HG03460 (cell line): ENCODE measurements at regions not wholly inside any gene's neighbourhood (a gene's known extent, or its start where the extent isn't known, plus 50 kb on each side); places are given as distances from the start of the nearest gene placed in this dataset.
"Not testable (repeated sequence)": the region's sequence is repeated elsewhere in the genome, so short reads cannot be mapped to it uniquely, and the experiment has no call there.

Experiments used
- ATAC-seq: cut with Tn5 transposase; IDR thresholded peaks from one replicate; pipeline ENCODE4 v1.9.1; 2021; ENCODE audit not compliant: unreplicated experiment

GRCh38 chr3:95215437-95215957 is 1152.6 kb downstream of the NSUN3 start:
- ATAC-seq: no peak

- ATAC-seq: no peak
Observed at GRCh38 chr3:95217661-95218060, 1154.8 kb downstream of the NSUN3 start.

GRCh38 chr3:95218484-95218883 is 1155.6 kb downstream of the NSUN3 start:
- ATAC-seq: no peak

GRCh38 chr3:95226437-95226836 is 1163.6 kb downstream of the NSUN3 start:
- no peak for ATAC-seq

- ATAC-seq: no peak
Observed at GRCh38 chr3:95227092-95227491, 1164.2 kb downstream of the NSUN3 start.

GRCh38 chr3:95228416-95228815 is 1165.6 kb downstream of the NSUN3 start:
- ATAC-seq: no peak

GRCh38 chr3:95235916-95236315 is 1173.1 kb downstream of the NSUN3 start:
- no peak for ATAC-seq

- no peak for ATAC-seq
Observed at GRCh38 chr3:95237783-95238182, 1174.9 kb downstream of the NSUN3 start.

GRCh38 chr3:95240395-95240794 is 1177.5 kb downstream of the NSUN3 start:
- no peak for ATAC-seq

GRCh38 chr3:95241256-95241655 is 1178.4 kb downstream of the NSUN3 start:
- not testable (repeated sequence) for ATAC-seq

GRCh38 chr3:95246413-95246812 is 1183.6 kb downstream of the NSUN3 start:
- ATAC-seq: no peak

GRCh38 chr3:95254061-95254460 is 1191.2 kb downstream of the NSUN3 start:
- ATAC-seq: no peak

GRCh38 chr3:95254758-95255157 is 1191.9 kb downstream of the NSUN3 start:
- no peak for ATAC-seq

- no peak for ATAC-seq
Observed at GRCh38 chr3:95265129-95265528, 1202.3 kb downstream of the NSUN3 start.

- ATAC-seq: no peak
Observed at GRCh38 chr3:95271395-95271794, 1208.5 kb downstream of the NSUN3 start.

GRCh38 chr3:95272166-95272565 is 1209.3 kb downstream of the NSUN3 start:
- ATAC-seq: no peak

- ATAC-seq: no peak
Observed at GRCh38 chr3:95272781-95273180, 1209.9 kb downstream of the NSUN3 start.

GRCh38 chr3:95277613-95278012 is 1214.8 kb downstream of the NSUN3 start:
- ATAC-seq: no peak

- no peak for ATAC-seq
Observed at GRCh38 chr3:95280711-95281352, 1218.0 kb downstream of the NSUN3 start.

- ATAC-seq: no peak
Observed at GRCh38 chr3:95289295-95289694, 1226.4 kb downstream of the NSUN3 start.

- ATAC-seq: no peak
Observed at GRCh38 chr3:95297581-95297980, 1234.7 kb downstream of the NSUN3 start.

- ATAC-seq: no peak
Observed at GRCh38 chr3:95302044-95302443, 1239.2 kb downstream of the NSUN3 start.

GRCh38 chr3:95310560-95310959 is 1247.7 kb downstream of the NSUN3 start:
- no peak for ATAC-seq
